Gastroesophageal sphincter (tissue), 4 donors: ENCODE measurements at regions not wholly inside any gene's neighbourhood (a gene's known extent, or its start where the extent isn't known, plus 50 kb on each side); places are given as distances from the start of the nearest gene placed in this dataset.
"Not testable (repeated sequence)": the region's sequence is repeated elsewhere in the genome, so short reads cannot be mapped to it uniquely, and the experiment has no call there.

ENCODE experiments used
- ATAC-seq: fragments of 150-250 bp; one replicate; pipeline ENCODE4 v1.9.1; 2016; ENCODE audit warnings: mild to moderate bottlenecking, moderate library complexity
- H3K27ac ChIP-seq, 4 donors: fragments of 200-600 bp; sonication (generic) in 3 of 4; 1 replicate in 3 of 4; 2 replicates in 1 of 4; pipeline ENCODE4 v1.5.1; 2016 to 2019
- H3K27me3 ChIP-seq: fragments of 200-600 bp; sonication (generic); one replicate; pipeline ENCODE4 v1.5.1; 2019
- H3K36me3 ChIP-seq, 2 donors: fragments of 200-600 bp; sonication (generic); one replicate each; pipeline ENCODE4 v1.5.1; 2019; ENCODE audit warnings: control low read depth in 1 of 2
- H3K4me1 ChIP-seq, 3 donors: fragments of 200-600 bp; sonication (generic); 1 replicate in 2 of 3; 2 replicates in 1 of 3; pipeline ENCODE4 v1.5.1; 2016 to 2019; ENCODE audit warnings: control low read depth in 2 of 3
- H3K4me3 ChIP-seq, 2 donors: fragments of 200-600 bp; sonication (generic); one replicate each; pipeline ENCODE4 v1.5.1; 2019; ENCODE audit warnings: mild to moderate bottlenecking in 1 of 2, moderate library complexity in 1 of 2
- H3K9me3 ChIP-seq, 3 donors: fragments of 200-600 bp; sonication (generic); one replicate each; pipeline ENCODE4 v1.5.1; 2017 to 2019; ENCODE audit warnings: control low read depth in 2 of 3
- CTCF ChIP-seq, 4 experiments: fragments of 200-600 bp in 2 of 4; fragments of 450-650 bp in 2 of 4; sonication (generic) in 1 of 4; IDR thresholded peaks; one replicate each; pipeline ENCODE4 v1.5.1; 2017 to 2019; ENCODE audit warnings: antibody characterized with exemption in 4 of 4, mild to moderate bottlenecking in 2 of 4, moderate library complexity in 2 of 4
- EP300 ChIP-seq: sonication (generic); formaldehyde crosslinking; IDR thresholded peaks from one replicate; pipeline ENCODE4 v1.6.1; 2017; ENCODE audit warnings: antibody characterized with exemption, mild to moderate bottlenecking
- POLR2A ChIP-seq, 2 donors: fragments of 450-650 bp; IDR thresholded peaks; one replicate each; pipeline ENCODE4 v1.6.1; 2017; ENCODE audit warnings: antibody characterized with exemption in 2 of 2, mild to moderate bottlenecking in 2 of 2, moderate library complexity in 1 of 2
- POLR2AphosphoS5 ChIP-seq: sonication (generic); formaldehyde crosslinking; IDR thresholded peaks from one replicate; pipeline ENCODE4 v1.6.1; 2017; ENCODE audit warnings: antibody characterized with exemption
- WGBS, 2 donors: methylation state at CpG; one replicate each; pipeline ENCODE4 v1.1.5; 2018; ENCODE audit warnings: low coverage in 1 of 2; 5-methylcytosine and 5-hydroxymethylcytosine counted together

DNA sequence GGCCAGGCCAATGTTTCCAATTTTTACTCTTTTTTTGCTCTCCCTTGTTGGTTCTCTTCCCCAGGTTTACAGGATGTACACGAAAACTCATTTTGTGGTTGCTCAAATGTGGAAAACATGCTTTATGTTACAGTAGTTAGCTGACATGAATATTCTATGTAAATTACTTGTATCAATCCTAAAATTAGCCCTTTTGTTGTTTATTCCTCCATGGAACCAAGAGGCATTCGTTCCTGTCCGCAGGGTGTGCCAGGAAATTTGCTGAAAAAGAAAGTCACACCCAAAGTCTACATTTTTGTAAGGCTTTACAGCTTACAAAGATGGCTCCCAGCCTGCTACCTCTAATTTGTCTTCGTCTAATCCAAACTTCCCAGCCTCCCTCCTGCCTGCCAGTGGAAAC is 652.3 kb downstream of the ETS1 start:
- Histone ChIP-seq H3K27ac (no peak overlapping the region), H3K9me3 (no peaks in the 10 kb centered on the region), H3K27me3 (no peaks in the 10 kb centered on the region), H3K4me3 (no peak overlapping the region), H3K36me3 (no peaks in the 10 kb centered on the region), H3K4me1 (no peaks in the 10 kb centered on the region)
- WGBS, 2 donors = 56 to 77% methylated on average over 4 of the region's 4 CpGs
- TF ChIP-seq POLR2A (IDR thresholded peaks at IDR 0.05) (no peak), EP300 (no peak)
- ATAC-seq = no peak

DNA sequence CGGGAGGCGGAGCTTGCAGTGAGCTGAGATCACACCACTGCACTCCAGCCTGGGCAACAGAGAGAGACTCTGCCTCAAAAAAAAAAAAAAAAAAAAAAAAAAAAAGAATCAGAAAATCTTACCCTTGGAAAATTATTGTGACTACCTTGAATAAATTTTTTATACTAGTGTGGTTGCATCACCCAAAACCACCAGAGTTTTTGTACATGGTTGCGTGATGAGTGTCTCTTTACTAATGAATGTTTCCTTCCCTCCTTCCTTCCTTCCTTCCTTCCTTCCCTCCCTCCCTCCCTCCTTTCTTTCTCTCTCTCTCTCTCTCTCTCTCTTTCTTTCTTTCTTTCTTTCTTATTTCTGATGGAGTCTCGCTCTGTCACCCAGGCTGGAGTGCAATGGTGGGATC is 653.4 kb downstream of the ETS1 start:
- not testable (repeated sequence) for H3K27me3 ChIP-seq, H3K4me1 ChIP-seq, H3K27ac ChIP-seq, H3K36me3 ChIP-seq, H3K4me3 ChIP-seq, ATAC-seq, H3K9me3 ChIP-seq
- WGBS, 2 donors = 100% methylated on average over 1 to 2 of the region's 4 CpGs

DNA sequence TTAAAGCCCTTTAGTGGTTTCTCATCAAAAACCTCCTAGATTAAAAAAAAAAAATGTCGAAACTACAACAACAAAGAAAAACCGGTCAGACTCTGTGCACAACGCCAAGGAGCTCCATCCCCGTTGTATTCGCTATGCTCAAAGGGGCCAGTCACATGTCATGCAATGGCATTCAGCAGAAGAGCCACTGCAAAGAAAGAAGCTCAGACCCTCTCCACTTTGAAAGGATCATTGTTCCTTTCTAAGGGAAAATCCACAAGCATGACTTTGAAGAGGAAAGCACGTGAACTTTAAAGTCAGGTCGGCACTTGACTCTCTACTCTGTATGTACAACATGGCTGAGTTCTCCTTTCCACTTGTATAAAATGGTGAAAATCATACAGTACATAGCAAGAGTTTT is 655.6 kb downstream of the ETS1 start:
- Histone ChIP-seq H3K4me3 (no peak overlapping the region), H3K27ac (no peak overlapping the region), H3K27me3 (peaks cover 4% of the 10 kb centered on the region), H3K4me1 (no peaks in the 10 kb centered on the region), H3K36me3 (no peaks in the 10 kb centered on the region), H3K9me3 (no peaks in the 10 kb centered on the region)
- ATAC-seq = no peak
- 80 to 83% methylated on average over 7 of the region's 7 CpGs for WGBS, 2 donors
- TF ChIP-seq POLR2A (IDR thresholded peaks at IDR 0.05) (no peak), EP300 (no peak), CTCF (IDR thresholded peaks at IDR 0.05) (no peak), POLR2AphosphoS5 (no peak)

DNA sequence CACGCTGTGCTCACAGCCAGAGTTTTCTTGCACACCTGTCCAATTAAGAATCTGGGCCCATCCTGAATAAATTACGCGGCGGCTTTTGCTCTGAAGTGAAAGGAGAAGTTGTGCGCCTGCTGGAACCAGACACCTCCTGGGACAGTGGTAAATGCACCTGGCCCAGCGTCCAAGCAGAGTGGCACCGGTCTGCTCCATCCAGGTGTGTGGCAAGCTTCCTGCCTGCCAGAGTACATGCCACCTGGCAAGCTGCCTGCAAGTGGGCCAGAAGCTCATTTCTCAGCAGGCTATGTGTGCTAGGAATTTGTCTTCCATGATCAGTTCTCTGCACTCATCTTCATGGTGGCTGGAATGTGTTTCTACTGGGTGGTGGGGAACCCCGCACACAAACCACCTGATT is 660.6 kb downstream of the ETS1 start:
- no peak overlapping the region for H3K4me3 ChIP-seq
- no peaks in the 10 kb centered on the region for H3K4me1 ChIP-seq
- TF ChIP-seq POLR2A (IDR thresholded peaks at IDR 0.05) = no peak
- no peak for TF ChIP-seq EP300
- TF ChIP-seq POLR2AphosphoS5 = no peak
- no peak for TF ChIP-seq CTCF (IDR thresholded peaks at IDR 0.05)
- H3K27me3 ChIP-seq = peaks cover 4% of the 10 kb centered on the region
- WGBS, 2 donors = 92 to 97% methylated on average over 7 of the region's 8 CpGs
- no peak for ATAC-seq
- H3K27ac ChIP-seq = no peak overlapping the region
- H3K36me3 ChIP-seq = no peaks in the 10 kb centered on the region
- H3K9me3 ChIP-seq = no peaks in the 10 kb centered on the region

DNA sequence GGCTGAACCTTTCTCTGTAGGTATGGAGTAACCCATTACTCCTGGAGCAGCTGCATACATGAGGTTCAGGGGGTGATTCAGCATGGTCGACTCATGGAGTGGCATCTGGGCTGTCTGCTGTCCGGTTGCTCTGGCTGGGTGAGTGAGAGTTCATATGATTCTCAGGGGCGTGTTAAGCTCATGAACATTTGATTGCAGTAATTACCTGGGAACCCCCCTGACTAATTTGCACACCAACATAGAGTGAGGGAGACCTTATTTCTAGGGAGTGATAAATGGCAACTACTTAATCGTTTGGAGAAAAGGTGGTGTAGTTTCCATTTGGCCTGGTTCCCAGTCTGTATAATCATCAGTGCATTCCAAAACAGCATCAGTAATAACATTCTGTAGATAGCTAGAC is 661.9 kb downstream of the ETS1 start:
- ATAC-seq = no peak
- Histone ChIP-seq H3K9me3 (no peaks in the 10 kb centered on the region), H3K4me1 (no peaks in the 10 kb centered on the region), H3K27me3 (peaks cover 4% of the 10 kb centered on the region), H3K36me3 (no peaks in the 10 kb centered on the region), H3K27ac (no peak overlapping the region), H3K4me3 (no peak overlapping the region)
- WGBS, 2 donors = 9 to 71% methylated on average over 1 to 4 of the region's 4 CpGs
- no peak for TF ChIP-seq POLR2A (IDR thresholded peaks at IDR 0.05)
- TF ChIP-seq CTCF (IDR thresholded peaks at IDR 0.05) = no peak
- no peak for TF ChIP-seq EP300
- no peak for TF ChIP-seq POLR2AphosphoS5

- no peaks in the 10 kb centered on the region for H3K36me3 ChIP-seq
- H3K4me1 ChIP-seq = no peaks in the 10 kb centered on the region
- TF ChIP-seq POLR2AphosphoS5 (no peak), POLR2A (IDR thresholded peaks at IDR 0.05) (no peak), EP300 (no peak)
- WGBS, 2 donors = 64% methylated on average over 2 of the region's 2 CpGs
- ATAC-seq = no peak
- no peak overlapping the region for H3K4me3 ChIP-seq
- H3K9me3 ChIP-seq = peaks cover 0 to 18% (median 0%) of the 10 kb centered on the region in 3 donors
- H3K27me3 ChIP-seq = no peaks in the 10 kb centered on the region
- H3K27ac ChIP-seq = no peak overlapping the region
Measured at GRCh38 chr11:127919206-127920000, 668.0 kb downstream of the ETS1 start.
